HG03066 (cell line): ENCODE measurements at regions not wholly inside any gene's neighbourhood (a gene's known extent, or its start where the extent isn't known, plus 50 kb on each side); places are given as distances from the start of the nearest gene placed in this dataset.

ENCODE experiments used
- ATAC-seq: cut with Tn5 transposase; IDR thresholded peaks from one replicate; pipeline ENCODE4 v1.9.1; 2021; ENCODE audit warnings: low read depth; ENCODE audit not compliant: unreplicated experiment

DNA sequence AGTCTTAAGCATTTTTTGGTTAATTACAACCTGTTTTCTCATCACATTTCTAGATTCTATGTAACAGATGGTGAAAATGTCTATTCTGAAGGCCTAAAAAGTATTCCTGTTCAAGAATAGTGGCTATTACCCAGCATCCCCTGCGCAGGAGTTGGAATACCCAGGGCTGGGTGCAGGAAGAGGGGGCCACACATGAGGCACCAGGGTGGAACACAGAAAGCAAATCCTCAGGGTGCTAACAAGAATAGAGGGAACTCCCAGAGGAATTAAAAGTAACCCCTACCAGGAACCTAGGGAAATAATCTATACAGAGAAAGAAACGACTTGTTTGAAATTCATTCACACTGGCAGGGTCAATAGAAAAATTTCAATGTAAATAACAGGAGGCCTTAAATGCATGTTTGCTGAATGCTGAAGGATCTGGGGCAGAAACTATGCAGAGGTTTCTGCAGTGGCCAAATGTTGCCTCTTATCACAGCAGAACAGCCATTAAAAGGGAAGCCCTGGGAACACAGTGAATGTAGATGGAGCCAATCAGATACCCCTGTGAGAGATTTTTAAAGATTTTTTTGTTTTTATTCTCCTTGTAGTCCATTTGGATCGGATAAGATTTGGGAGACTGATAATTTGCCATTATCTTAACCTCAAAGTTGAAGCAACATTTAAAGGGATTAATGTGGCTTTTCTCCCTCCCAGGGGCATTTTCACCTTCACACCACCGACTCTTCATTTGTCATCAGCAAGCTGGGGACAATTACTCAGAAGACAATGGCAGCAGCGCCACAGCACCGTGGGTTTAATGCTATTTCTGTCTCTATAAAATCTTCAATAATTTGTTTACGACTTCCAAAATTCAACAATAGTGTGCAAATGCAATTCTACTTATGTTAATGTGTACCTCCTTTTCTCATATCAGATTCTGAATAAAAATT is 196.0 kb upstream of the PSMD7 start:
- no peak for ATAC-seq

GRCh38 chr16:74099530-74099929 is 197.1 kb upstream of the PSMD7 start:
- ATAC-seq: no peak

GRCh38 chr16:74094962-74095361 is 201.7 kb upstream of the PSMD7 start:
- no peak for ATAC-seq

DNA sequence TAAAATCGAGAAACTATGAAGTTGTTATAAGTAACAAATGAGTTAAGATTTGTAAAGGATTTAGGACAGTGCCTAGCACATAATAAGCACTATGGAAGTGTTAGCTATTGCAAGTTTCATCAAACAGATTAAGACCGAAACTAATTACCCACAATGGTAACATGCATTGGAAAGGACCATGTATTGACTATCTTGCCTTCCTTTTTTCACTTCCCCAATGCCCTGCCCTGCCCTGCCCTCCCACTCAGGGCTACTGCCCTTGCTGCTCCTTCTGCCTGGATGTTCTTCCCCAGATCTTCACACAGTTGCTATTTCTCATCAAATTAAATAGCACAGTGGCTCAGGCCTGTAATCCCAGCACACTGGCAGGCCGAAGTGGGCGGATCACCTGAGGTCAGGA is 202.1 kb upstream of the PSMD7 start:
- no peak for ATAC-seq

DNA sequence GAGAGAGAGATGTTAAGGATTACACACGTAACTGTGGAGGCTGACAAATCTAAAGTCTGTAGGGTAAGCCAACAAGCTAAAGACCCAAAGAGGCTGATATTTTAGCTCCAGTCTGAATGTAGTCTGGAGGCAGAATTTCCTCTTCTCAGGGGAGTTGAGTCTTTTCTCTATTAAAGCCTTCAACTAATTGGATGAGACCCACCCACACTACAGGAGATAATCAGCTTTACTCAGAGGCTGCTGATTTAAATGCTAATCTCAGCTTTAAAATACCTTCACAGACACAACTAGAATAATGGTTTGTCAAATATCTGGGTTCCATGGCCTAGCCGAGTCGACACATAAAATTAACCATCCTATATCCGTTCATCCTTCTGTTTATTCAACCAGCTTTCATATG is 204.3 kb upstream of the PSMD7 start:
- ATAC-seq: no peak

GRCh38 chr16:74090871-74091270 is 205.7 kb upstream of the PSMD7 start:
- no peak for ATAC-seq

DNA sequence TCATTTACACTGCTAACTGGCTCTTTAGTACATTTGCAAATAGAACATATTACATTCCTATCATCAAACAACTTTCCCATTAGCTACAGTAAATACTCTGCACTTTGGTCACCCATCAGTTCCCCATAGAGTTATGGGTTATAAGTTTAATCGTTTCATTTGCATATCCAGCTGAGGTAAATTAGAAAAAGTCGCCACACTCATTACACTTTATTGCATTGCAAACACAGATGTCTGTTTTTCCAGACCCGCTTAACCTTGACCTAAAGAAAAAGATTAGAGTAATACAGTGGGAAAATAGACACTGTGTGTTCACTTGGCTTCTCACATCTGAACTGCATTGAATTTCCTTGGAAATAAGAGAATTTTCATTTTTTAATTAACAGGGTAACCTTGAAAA is 213.1 kb upstream of the PSMD7 start:
- no peak for ATAC-seq

DNA sequence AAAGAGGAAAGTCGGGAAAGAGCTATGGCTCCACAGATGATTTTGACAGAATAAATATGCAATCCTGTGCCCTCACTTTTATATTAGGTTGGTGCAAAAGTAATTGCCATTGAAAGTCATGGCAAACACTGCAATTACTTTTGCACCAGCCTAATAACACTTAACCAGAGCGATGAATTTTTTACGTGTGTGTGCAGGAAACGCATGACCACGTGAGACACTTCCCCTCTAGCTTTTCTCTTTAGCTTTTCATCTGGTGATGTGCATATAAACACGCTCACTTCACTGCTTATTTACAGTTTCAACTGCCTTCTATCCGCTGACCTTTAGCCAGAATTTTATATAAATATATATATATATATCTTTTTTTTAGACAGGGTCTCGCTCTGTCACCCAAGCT is 216.3 kb upstream of the PSMD7 start:
- no peak for ATAC-seq

GRCh38 chr16:74079232-74079586 is 217.4 kb upstream of the PSMD7 start:
- ATAC-seq: no peak

GRCh38 chr16:74078511-74079231 is 217.9 kb upstream of the PSMD7 start:
- no peak for ATAC-seq

DNA sequence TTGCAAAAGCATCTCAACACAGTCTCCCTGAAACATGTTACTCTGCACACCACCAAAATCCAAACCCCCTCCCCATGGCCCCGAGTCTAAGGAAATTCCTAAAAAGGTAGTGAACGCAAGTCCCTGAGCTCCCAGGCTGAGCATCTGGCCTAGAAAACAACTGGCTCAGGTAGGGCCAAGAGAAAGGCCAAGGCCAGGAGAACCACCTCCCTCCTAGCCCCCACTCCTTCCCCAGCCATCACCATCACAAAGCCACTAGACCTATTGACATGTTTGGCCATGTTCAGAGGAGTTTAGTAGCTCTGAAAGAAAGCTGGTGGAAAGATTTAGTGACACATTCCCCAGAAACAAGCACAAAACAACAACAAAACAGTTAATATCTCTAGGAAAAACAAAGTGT is 220.0 kb upstream of the PSMD7 start:
- no peak for ATAC-seq

- ATAC-seq: no peak
Measured at GRCh38 chr16:74075393-74075792, 221.2 kb upstream of the PSMD7 start.

DNA sequence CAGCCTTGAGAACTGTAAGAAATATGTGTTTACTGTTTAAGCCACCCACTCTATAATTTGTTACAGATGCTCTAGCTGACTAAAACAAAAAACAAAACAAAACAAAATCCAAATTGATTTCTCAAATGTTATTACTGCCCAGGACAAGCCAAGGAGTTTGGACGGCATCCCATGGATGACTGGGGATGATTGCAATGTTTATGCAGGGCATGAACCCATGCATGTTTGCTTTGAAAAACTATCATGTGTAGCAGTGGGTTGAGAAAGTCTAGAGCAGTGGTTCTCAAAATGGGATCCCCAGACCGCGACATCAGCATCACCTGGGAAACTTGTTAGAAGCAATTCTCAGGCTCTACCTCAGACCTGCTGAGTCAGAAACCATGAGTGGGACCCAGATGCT is 223.2 kb upstream of the PSMD7 start:
- no peak for ATAC-seq

- no peak for ATAC-seq
Measured at GRCh38 chr16:74071996-74072535, 224.5 kb upstream of the PSMD7 start.

DNA sequence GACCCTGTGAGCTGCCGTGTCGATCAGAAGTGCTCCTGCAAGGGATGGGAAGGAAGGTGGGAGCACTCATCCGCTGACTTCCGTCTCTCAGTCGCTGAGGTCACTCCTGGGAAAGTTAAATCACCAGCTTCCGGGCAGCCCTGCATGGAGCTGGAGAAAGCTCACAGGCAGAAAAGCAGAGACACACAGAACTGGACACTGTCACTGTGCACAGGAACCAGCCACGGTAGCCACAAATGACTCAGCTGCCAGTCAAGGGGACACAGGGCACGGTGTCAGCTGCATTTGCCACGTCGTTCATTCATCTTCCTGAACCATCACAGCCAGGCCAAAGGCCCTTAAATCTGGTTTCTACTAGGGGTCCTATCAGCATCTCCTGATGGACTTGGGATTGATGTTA is 226.4 kb upstream of the PSMD7 start:
- no peak for ATAC-seq

GRCh38 chr16:74064120-74064735 is 232.4 kb upstream of the PSMD7 start:
- no peak for ATAC-seq

- ATAC-seq: no peak
Measured at GRCh38 chr16:74053826-74054225, 242.8 kb upstream of the PSMD7 start.

- no peak for ATAC-seq
Measured at GRCh38 chr16:74053312-74053711, 243.3 kb upstream of the PSMD7 start.

DNA sequence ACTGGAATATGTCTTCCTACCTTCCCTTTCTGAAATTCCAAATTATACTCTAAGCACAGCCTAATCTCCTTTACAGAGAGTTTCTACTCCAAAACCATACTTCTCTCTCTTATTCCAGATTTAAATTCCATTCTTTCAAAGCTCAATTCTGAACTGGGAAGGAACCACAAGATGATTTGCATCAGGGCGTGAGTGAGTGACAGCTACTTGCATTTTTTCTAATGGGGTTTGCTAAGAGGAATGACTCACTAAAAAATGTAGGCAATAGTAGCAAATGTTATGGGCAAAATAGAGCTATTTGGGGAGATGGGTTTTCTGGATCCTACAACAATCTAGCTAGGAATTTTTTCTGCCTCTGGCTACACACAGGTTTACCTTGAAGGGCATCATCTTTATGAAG is 244.6 kb upstream of the PSMD7 start:
- no peak for ATAC-seq

DNA sequence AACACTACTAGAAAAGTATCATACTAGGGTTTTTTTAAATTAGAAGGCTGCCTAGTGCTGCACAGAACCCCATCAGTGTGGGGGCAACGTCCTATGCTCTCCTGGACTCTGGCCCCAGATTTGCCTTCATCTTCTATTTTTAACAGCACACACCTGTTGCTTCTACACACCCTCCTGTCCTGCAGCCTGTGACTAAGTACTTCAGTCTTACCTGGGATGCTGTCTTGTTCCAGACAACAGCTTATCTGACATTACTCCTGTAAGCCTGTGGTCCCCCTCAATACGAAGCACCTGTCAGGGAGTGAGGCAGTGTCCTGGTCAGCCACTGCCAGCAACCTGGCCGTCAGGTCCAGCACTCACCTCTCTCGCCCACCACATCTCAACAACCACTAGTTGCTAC is 247.6 kb upstream of the PSMD7 start:
- ATAC-seq: no peak

DNA sequence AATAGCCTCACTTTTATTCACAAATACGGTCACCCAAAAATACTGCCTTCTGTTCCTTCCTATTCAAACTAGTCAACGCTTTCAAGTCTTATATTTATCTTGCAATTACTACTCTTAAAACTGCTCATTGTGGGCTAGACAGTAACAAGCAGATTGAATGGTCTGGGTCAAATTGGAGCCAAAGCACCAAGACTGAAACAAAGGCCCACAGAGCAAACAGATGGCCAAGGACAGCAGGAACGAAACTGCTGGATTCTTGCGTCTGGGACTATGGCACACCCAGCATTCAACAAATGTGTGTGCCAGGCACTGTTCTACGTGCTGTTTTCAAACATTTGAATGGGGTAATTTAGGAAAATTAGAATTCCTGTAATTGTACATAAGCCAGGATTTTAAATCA is 250.1 kb upstream of the PSMD7 start:
- ATAC-seq: no peak
